Superior temporal gyrus (tissue), 1 donor: ENCODE measurements at regions not wholly inside any gene's neighbourhood (a gene's known extent, or its start where the extent isn't known, plus 50 kb on each side); places are given as distances from the start of the nearest gene placed in this dataset.
"Not testable (repeated sequence)": the region's sequence is repeated elsewhere in the genome, so short reads cannot be mapped to it uniquely, and the experiment has no call there.

Experiments
- DNase-seq: peaks from one replicate; pipeline ENCODE4 v3.0.0-alpha.2; 2016; ENCODE audit errors: extremely low spot score

- DNase-seq, result no peak
Measured at GRCh38 chr2:65613968-65614555, 181.7 kb upstream of the SPRED2 start.

- DNase-seq, result no peak
Measured at GRCh38 chr2:65611488-65611887, 179.1 kb upstream of the SPRED2 start.

GRCh38 chr2:65608916-65609315 lies 176.5 kb upstream of the SPRED2 start:
- DNase-seq, result no peak

- no peak for DNase-seq
Measured at GRCh38 chr2:65608466-65608865, 176.1 kb upstream of the SPRED2 start.

- DNase-seq, result no peak
Measured at GRCh38 chr2:65607662-65608305, 175.4 kb upstream of the SPRED2 start.

GRCh38 chr2:65605743-65606058 lies 173.3 kb upstream of the SPRED2 start:
- DNase-seq, result no peak

- no peak for DNase-seq
Measured at GRCh38 chr2:65605058-65605742, 172.8 kb upstream of the SPRED2 start.

GRCh38 chr2:65604246-65604645 lies 171.8 kb upstream of the SPRED2 start:
- DNase-seq, result no peak

- DNase-seq, result no peak
Measured at GRCh38 chr2:65602603-65603235, 170.3 kb upstream of the SPRED2 start.

- not testable (repeated sequence) for DNase-seq
Measured at GRCh38 chr2:65600871-65601270, 168.5 kb upstream of the SPRED2 start.

GRCh38 chr2:65600351-65600750 lies 168.0 kb upstream of the SPRED2 start:
- not testable (repeated sequence) for DNase-seq

GRCh38 chr2:65599693-65600092 lies 167.3 kb upstream of the SPRED2 start:
- no peak for DNase-seq

GRCh38 chr2:65598996-65599395 lies 166.6 kb upstream of the SPRED2 start:
- DNase-seq, result no peak

GRCh38 chr2:65598264-65598663 lies 165.9 kb upstream of the SPRED2 start:
- no peak for DNase-seq

- DNase-seq, result no peak
Measured at GRCh38 chr2:65595630-65596029, 163.2 kb upstream of the SPRED2 start.

GRCh38 chr2:65594150-65594549 lies 161.8 kb upstream of the SPRED2 start:
- DNase-seq, result no peak

GRCh38 chr2:65589667-65590066 lies 157.3 kb upstream of the SPRED2 start:
- no peak for DNase-seq

GRCh38 chr2:65587779-65588178 lies 155.4 kb upstream of the SPRED2 start:
- no peak for DNase-seq

GRCh38 chr2:65586516-65586915 lies 154.1 kb upstream of the SPRED2 start:
- DNase-seq, result no peak

GRCh38 chr2:65583061-65583460 lies 150.7 kb upstream of the SPRED2 start:
- DNase-seq, result no peak

- DNase-seq, result no peak
Measured at GRCh38 chr2:65582364-65582763, 150.0 kb upstream of the SPRED2 start.

- DNase-seq, result no peak
Measured at GRCh38 chr2:65580824-65581223, 148.4 kb upstream of the SPRED2 start.
